Progenitor cell of endocrine pancreas (in vitro differentiated cells): ENCODE measurements at regions not wholly inside any gene's neighbourhood (a gene's known extent, or its start where the extent isn't known, plus 50 kb on each side); places are given as distances from the start of the nearest gene placed in this dataset.

Experiments
- DNase-seq: peaks from one replicate; pipeline ENCODE4 v3.0.0; 2021; ENCODE audit warnings: low spot score; ENCODE audit not compliant: unreplicated experiment
- H3K27ac Mint-ChIP-seq: 2 replicates; pipeline ENCODE4 v1.8.0; 2021; ENCODE audit warnings: mild to moderate bottlenecking, moderate library complexity, mixed read lengths
- H3K27me3 Mint-ChIP-seq: 2 replicates; pipeline ENCODE4 v1.8.0; 2021; ENCODE audit warnings: mixed read lengths
- H3K36me3 Mint-ChIP-seq: 2 replicates; pipeline ENCODE4 v1.8.0; 2022; ENCODE audit warnings: mixed read lengths; ENCODE audit not compliant: insufficient read depth
- H3K4me1 Mint-ChIP-seq: 2 replicates; pipeline ENCODE4 v1.8.0; 2021; ENCODE audit warnings: low read depth, mixed read lengths
- H3K4me3 Mint-ChIP-seq: 2 replicates; pipeline ENCODE4 v1.8.0; 2021; ENCODE audit warnings: low read depth, mild to moderate bottlenecking, moderate library complexity, mixed read lengths
- H3K9me3 Mint-ChIP-seq: 2 replicates; pipeline ENCODE4 v1.8.0; 2021; ENCODE audit warnings: low read depth, mixed read lengths
- TF ChIP-seq, protein P1 (sequence below): fragments of 200-600 bp; sonication (generic); IDR thresholded peaks from one replicate; pipeline ENCODE4 v1.5.0; 2021; ENCODE audit warnings: antibody characterized with exemption, mild to moderate bottlenecking; ENCODE audit not compliant: unreplicated experiment

DNA sequence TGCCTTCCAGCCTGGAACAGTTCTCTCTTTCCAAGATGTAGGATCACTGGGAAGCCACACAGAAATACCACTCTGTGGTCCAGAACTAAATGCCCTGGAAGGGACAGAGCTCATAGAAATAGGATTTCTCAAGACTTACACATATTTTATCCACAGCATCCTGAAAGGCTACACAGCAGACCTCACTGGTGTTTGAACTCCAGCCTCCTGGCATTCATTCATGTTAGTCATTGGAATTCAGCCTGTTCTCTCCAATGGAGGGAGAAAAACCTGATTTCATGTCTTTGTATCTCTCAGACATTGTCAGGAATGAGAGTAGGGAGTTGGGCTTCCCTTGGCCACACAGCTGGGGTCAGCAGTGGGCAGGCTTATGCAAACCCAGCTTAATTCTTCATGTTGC lies 121.1 kb upstream of the PPP2R3A start:
- no peak for DNase-seq
- H3K9me3 Mint-ChIP-seq = peaks cover 7% of the 10 kb centered on the region
- no peak overlapping the region for H3K27ac Mint-ChIP-seq
- H3K36me3 Mint-ChIP-seq = no peaks in the 10 kb centered on the region
- H3K4me3 Mint-ChIP-seq = no peak overlapping the region
- no peaks in the 10 kb centered on the region for H3K4me1 Mint-ChIP-seq
- TF ChIP-seq, protein P1, sequence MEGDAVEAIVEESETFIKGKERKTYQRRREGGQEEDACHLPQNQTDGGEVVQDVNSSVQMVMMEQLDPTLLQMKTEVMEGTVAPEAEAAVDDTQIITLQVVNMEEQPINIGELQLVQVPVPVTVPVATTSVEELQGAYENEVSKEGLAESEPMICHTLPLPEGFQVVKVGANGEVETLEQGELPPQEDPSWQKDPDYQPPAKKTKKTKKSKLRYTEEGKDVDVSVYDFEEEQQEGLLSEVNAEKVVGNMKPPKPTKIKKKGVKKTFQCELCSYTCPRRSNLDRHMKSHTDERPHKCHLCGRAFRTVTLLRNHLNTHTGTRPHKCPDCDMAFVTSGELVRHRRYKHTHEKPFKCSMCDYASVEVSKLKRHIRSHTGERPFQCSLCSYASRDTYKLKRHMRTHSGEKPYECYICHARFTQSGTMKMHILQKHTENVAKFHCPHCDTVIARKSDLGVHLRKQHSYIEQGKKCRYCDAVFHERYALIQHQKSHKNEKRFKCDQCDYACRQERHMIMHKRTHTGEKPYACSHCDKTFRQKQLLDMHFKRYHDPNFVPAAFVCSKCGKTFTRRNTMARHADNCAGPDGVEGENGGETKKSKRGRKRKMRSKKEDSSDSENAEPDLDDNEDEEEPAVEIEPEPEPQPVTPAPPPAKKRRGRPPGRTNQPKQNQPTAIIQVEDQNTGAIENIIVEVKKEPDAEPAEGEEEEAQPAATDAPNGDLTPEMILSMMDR = no peak
- H3K27me3 Mint-ChIP-seq = no peaks in the 10 kb centered on the region

DNA sequence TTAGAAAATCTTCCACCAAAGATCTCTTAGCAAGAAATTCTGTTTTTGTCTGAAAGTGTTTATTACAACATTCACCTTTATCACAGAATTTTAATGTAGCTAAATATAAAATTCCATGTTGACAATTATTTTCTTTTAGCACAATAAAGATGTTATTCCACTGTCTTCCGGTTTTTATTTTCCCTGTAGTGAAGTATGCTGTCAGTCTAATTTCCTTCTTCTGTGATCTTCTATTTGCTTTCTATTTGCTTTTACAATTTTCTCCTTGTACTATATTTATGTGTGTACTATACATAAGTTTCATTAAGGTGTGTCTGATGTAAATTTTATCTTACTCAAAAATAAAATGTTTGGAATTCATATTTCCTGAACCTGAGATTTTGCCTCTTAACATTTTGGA lies 117.5 kb upstream of the PPP2R3A start:
- H3K4me3 Mint-ChIP-seq = no peak overlapping the region
- no peaks in the 10 kb centered on the region for H3K4me1 Mint-ChIP-seq
- H3K27me3 Mint-ChIP-seq = no peaks in the 10 kb centered on the region
- no peak for DNase-seq
- H3K27ac Mint-ChIP-seq = no peak overlapping the region
- no peaks in the 10 kb centered on the region for H3K36me3 Mint-ChIP-seq
- TF ChIP-seq, protein P1 = no peak
- H3K9me3 Mint-ChIP-seq = peaks cover 7% of the 10 kb centered on the region

- no peak overlapping the region for H3K27ac Mint-ChIP-seq
- no peak overlapping the region for H3K4me3 Mint-ChIP-seq
Observed at GRCh38 chr3:135849827-135850226, 115.7 kb upstream of the PPP2R3A start.

GRCh38 chr3:135851201-135852081 lies 114.1 kb upstream of the PPP2R3A start:
- H3K27me3 Mint-ChIP-seq = no peaks in the 10 kb centered on the region
- H3K4me1 Mint-ChIP-seq = no peaks in the 10 kb centered on the region
- no peak overlapping the region for H3K4me3 Mint-ChIP-seq
- H3K27ac Mint-ChIP-seq = no peak overlapping the region
- H3K36me3 Mint-ChIP-seq = no peaks in the 10 kb centered on the region
- TF ChIP-seq, protein P1 = no peak
- DNase-seq = no peak
- peaks cover 7% of the 10 kb centered on the region for H3K9me3 Mint-ChIP-seq

More at GRCh38 chr3:135849827-135850226, 115.7 kb upstream of the PPP2R3A start:
- Mint-ChIP-seq H3K4me1 (no peaks in the 10 kb centered on the region), H3K36me3 (no peaks in the 10 kb centered on the region), H3K27me3 (no peaks in the 10 kb centered on the region), H3K9me3 (peaks cover 7% of the 10 kb centered on the region)
- TF ChIP-seq, protein P1 = no peak
- no peak for DNase-seq

GRCh38 chr3:135853981-135854380 lies 111.5 kb upstream of the PPP2R3A start:
- H3K36me3 Mint-ChIP-seq = no peaks in the 10 kb centered on the region
- TF ChIP-seq, protein P1 = no peak
- no peak overlapping the region for H3K4me3 Mint-ChIP-seq
- no peaks in the 10 kb centered on the region for H3K9me3 Mint-ChIP-seq
- no peak overlapping the region for H3K27ac Mint-ChIP-seq
- H3K27me3 Mint-ChIP-seq = no peaks in the 10 kb centered on the region
- no peak for DNase-seq
- no peaks in the 10 kb centered on the region for H3K4me1 Mint-ChIP-seq
